Endothelial cell of umbilical vein (primary cell): ENCODE measurements at regions not wholly inside any gene's neighbourhood (a gene's known extent, or its start where the extent isn't known, plus 50 kb on each side); places are given as distances from the start of the nearest gene placed in this dataset.

Experiments used
- BruUV-seq: library from RNA; stranded (reverse); fragments of 400-500 nt; replicated peaks from 2 replicates; lab custom pipeline; 2021; lab: Mats Ljungman, UMichigan
- CTCF ChIA-PET: fragments of 300-600, 350-600 bp; sonication (Branson Sonifier 250); formaldehyde crosslinking; loops from one replicate; lab custom pipeline; 2021; ENCODE audit warnings: antibody characterized with exemption, inconsistent platforms; lab: Charles Lee
- POLR2A ChIA-PET: fragments of 300-600, 350-600 bp; sonication (Branson Sonifier 250); formaldehyde crosslinking; loops from one replicate; lab custom pipeline; 2021; ENCODE audit warnings: antibody characterized with exemption, inconsistent platforms; lab: Charles Lee
- DNase-seq: peaks from one replicate; pipeline ENCODE4 v3.0.0-alpha.2; 2011; ENCODE audit warnings: low read depth, low spot score
- FAIRE-seq: peaks from 2 replicates; lab custom pipeline; 2011; peaks lifted over from hg19 to GRCh38; lab: Jason Lieb, UNC
- H2AFZ ChIP-seq: 2 replicates; pipeline ENCODE4 v1.6.0; 2012; ENCODE audit warnings: low read depth, low read length, control low read depth, inconsistent platforms
- H3K27ac ChIP-seq: 2 replicates; pipeline ENCODE4 v1.5.1; 2011; ENCODE audit warnings: low read depth, mild to moderate bottlenecking, control low read depth, low read length, moderate library complexity; ENCODE audit not compliant: insufficient read depth
- H3K27me3 ChIP-seq, 2 experiments: 2 replicates each; pipeline versions ENCODE4 v1.6.0 to v1.6.1; 2011; ENCODE audit warnings: low read length in 2 of 2, mixed read lengths in 1 of 2; ENCODE audit not compliant: control insufficient read depth in 2 of 2, insufficient read depth in 2 of 2
- H3K36me3 ChIP-seq, 2 experiments: 2 replicates in 1 of 2; 3 replicates in 1 of 2; pipeline ENCODE4 v1.5.1; 2011; ENCODE audit warnings: low read length in 2 of 2, mild to moderate bottlenecking in 1 of 2, moderate library complexity in 1 of 2; ENCODE audit not compliant: control insufficient read depth in 2 of 2, insufficient read depth in 2 of 2; ENCODE audit errors: extremely low read depth in 1 of 2
- H3K4me1 ChIP-seq: 3 replicates; pipeline ENCODE4 v1.5.1; 2011; ENCODE audit warnings: mild to moderate bottlenecking, low read length; ENCODE audit not compliant: control insufficient read depth, insufficient read depth; ENCODE audit errors: extremely low read depth
- H3K4me2 ChIP-seq: 2 replicates; pipeline ENCODE4 v1.6.1; 2011; ENCODE audit warnings: low read length, control low read depth, mixed read lengths; ENCODE audit not compliant: insufficient read depth
- H3K4me3 ChIP-seq, 3 experiments: fragments of 200-600 bp in 1 of 3; sonication (generic), shearing (Covaris generic) in 1 of 3; replicated peaks in 1 of 3; 2 replicates each; pipeline ENCODE4 v1.5.1; 2011 to 2016; ENCODE audit warnings: control low read depth in 3 of 3, low read length in 3 of 3, mild to moderate bottlenecking in 2 of 3, inconsistent platforms in 1 of 3, low read depth in 1 of 3, moderate library complexity in 1 of 3; ENCODE audit not compliant: insufficient read depth in 1 of 3
- H3K79me2 ChIP-seq: 2 replicates; pipeline ENCODE4 v1.6.0; 2012; ENCODE audit warnings: low read length, inconsistent platforms; ENCODE audit not compliant: control insufficient read depth, insufficient read depth
- H3K9ac ChIP-seq: replicated peaks from 2 replicates; pipeline ENCODE3; 2011; ENCODE audit warnings: low read length, control low read depth; ENCODE audit not compliant: insufficient read depth; ENCODE audit errors: extremely low read depth
- H3K9me1 ChIP-seq: replicated peaks from 3 replicates; pipeline ENCODE4 v1.6.0; 2011; ENCODE audit warnings: mild to moderate bottlenecking, low read length; ENCODE audit not compliant: control insufficient read depth, insufficient read depth; ENCODE audit errors: extremely low read depth
- H3K9me3 ChIP-seq: replicated peaks from 2 replicates; pipeline ENCODE4 v1.5.1; 2012; ENCODE audit warnings: low read length, inconsistent platforms; ENCODE audit not compliant: control insufficient read depth, insufficient read depth
- H4K20me1 ChIP-seq: replicated peaks from 2 replicates; pipeline ENCODE3; 2011; ENCODE audit warnings: mild to moderate bottlenecking, low read length; ENCODE audit not compliant: control insufficient read depth, insufficient read depth; ENCODE audit errors: extremely low read depth
- EZH2 ChIP-seq: IDR thresholded peaks from 2 replicates; pipeline ENCODE4 v1.6.1; 2012; ENCODE audit warnings: borderline replicate concordance, low read depth, mild to moderate bottlenecking, moderate library complexity, low read length, inconsistent platforms; ENCODE audit not compliant: severe bottlenecking
- FOS ChIP-seq: IDR thresholded peaks from 2 replicates; pipeline ENCODE4 v1.6.1; 2011; ENCODE audit warnings: mild to moderate bottlenecking, low read length, moderate library complexity, borderline replicate concordance; ENCODE audit not compliant: insufficient read depth
- GATA2 ChIP-seq: IDR thresholded peaks from 2 replicates; pipeline ENCODE4 v1.7.0; 2011; ENCODE audit warnings: low read depth, mild to moderate bottlenecking, moderate library complexity, mixed read lengths, low read length; ENCODE audit not compliant: insufficient read length, insufficient read depth
- JUN ChIP-seq: IDR thresholded peaks from 2 replicates; pipeline ENCODE4 v1.6.1; 2011; ENCODE audit warnings: borderline replicate concordance, low read depth; ENCODE audit not compliant: insufficient read length, insufficient read depth
- MYC ChIP-seq: IDR thresholded peaks from one replicate; pipeline ENCODE4 v1.6.1; 2011; ENCODE audit warnings: mild to moderate bottlenecking, low read depth, low read length
- POLR2A ChIP-seq: IDR thresholded peaks from 2 replicates; pipeline ENCODE4 v1.6.1; 2012; ENCODE audit warnings: low read depth, mild to moderate bottlenecking, control low read depth, low read length
- dilution Hi-C: fragments of 300-500 bp; cut with MboI; formaldehyde crosslinking; loops from one replicate; pipeline ENCODE4 v1.15.0; 2019; ENCODE audit warnings: low sequenced_read_pairs; ENCODE audit not compliant: extremely low pct_ligation_motif_present
- intact Hi-C: fragments of 100-400 bp; cut with micrococcal nuclease; formaldehyde crosslinking; loops from one replicate; pipeline ENCODE4 v1.10.0; 2022
- TF ChIP-seq, protein P1 (sequence below): IDR thresholded peaks from 2 replicates; pipeline ENCODE4 v1.6.1; 2011; ENCODE audit not compliant: insufficient read depth, insufficient read length

DNA sequence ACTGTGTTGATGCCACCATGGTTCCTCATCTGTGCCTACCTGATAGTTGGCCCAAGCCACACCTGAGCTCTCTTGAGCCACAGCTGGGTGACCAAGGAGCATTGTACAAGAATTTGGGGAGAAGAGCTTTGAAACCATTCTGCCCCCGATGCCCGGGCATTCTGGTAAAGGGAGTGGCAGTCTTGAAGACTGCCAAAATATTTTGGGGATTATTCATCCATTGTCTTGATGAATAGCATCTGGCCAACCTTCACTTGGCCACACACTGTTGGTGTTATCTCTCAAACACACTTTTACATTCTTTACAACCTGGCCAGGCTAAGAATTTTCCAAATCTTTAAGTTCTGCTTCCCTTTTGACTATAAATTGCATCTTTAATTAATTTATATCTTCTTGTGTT lies 113.1 kb upstream of the PCBD1 start:
- Histone ChIP-seq H3K4me2 (no peak overlapping the region), H3K9me3 (no peaks in the 10 kb centered on the region), H4K20me1 (no peaks in the 10 kb centered on the region), H3K9ac (no peak overlapping the region), H3K27ac (no peak overlapping the region), H3K36me3 (no peaks in the 10 kb centered on the region), H3K4me1 (no peaks in the 10 kb centered on the region), H3K9me1 (no peaks in the 10 kb centered on the region), H2AFZ (no peak overlapping the region), H3K79me2 (no peaks in the 10 kb centered on the region), H3K27me3 (peaks cover 4% of the 10 kb centered on the region in 2 experiments), H3K4me3 (no peak overlapping the region)
- ChIA-PET POLR2A (no interaction called here), CTCF (interaction anchor here (1.1 kb wide), 1 partner anchor 98 kb away, joined by 3 read pairs; no protein-coding TSS in a partner anchor)
- no peak for FAIRE-seq
- DNase-seq: no peak
- TF ChIP-seq EZH2 (no peak), JUN (no peak), GATA2 (no peak), FOS (no peak), MYC (no peak), POLR2A (no peak)
- TF ChIP-seq, protein P1, sequence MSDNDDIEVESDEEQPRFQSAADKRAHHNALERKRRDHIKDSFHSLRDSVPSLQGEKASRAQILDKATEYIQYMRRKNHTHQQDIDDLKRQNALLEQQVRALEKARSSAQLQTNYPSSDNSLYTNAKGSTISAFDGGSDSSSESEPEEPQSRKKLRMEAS: no peak
- no TSS peak for BruUV-seq
- intact Hi-C loops: no loop called here
- dilution Hi-C loops: no loop called here
